ENCODE measurements at regions not wholly inside any gene's neighbourhood (a gene's known extent, or its start where the extent isn't known, plus 50 kb on each side); places are given as distances from the start of the nearest gene placed in this dataset.
"Not testable (repeated sequence)": the region's sequence is repeated elsewhere in the genome, so short reads cannot be mapped to it uniquely, and the experiment has no call there.

GRCh38 chr6:16947375-16948015 is 154.4 kb upstream of the STMND1 start:
- peak; percentile 6 for DNase-seq

- no peak for DNase-seq
These were observed 157.3 kb upstream of the STMND1 start for GRCh38 chr6:16944596-16944995.

- no peak for DNase-seq
These were observed 162.0 kb upstream of the STMND1 start for GRCh38 chr6:16939839-16940238.

GRCh38 chr6:16939351-16939750 is 162.5 kb upstream of the STMND1 start:
- no peak for DNase-seq

GRCh38 chr6:16936893-16937292 is 165.0 kb upstream of the STMND1 start:
- no peak for DNase-seq

- no peak for DNase-seq
These were observed 167.9 kb upstream of the STMND1 start for GRCh38 chr6:16933961-16934360.

- no peak for DNase-seq
These were observed 168.3 kb upstream of the STMND1 start for GRCh38 chr6:16933532-16933931.

GRCh38 chr6:16932920-16933319 is 168.9 kb upstream of the STMND1 start:
- DNase-seq: no peak

- not testable (repeated sequence) for DNase-seq
These were observed 169.8 kb upstream of the ATXN1 start for GRCh38 chr6:16931079-16931478.

GRCh38 chr6:16930432-16930831 is 169.2 kb upstream of the ATXN1 start:
- DNase-seq: no peak

- DNase-seq: no peak
These were observed 168.5 kb upstream of the ATXN1 start for GRCh38 chr6:16929809-16930208.

GRCh38 chr6:16928387-16928786 is 167.1 kb upstream of the ATXN1 start:
- DNase-seq: no peak

GRCh38 chr6:16927205-16927604 is 165.9 kb upstream of the ATXN1 start:
- no peak for DNase-seq

- DNase-seq: no peak
These were observed 164.2 kb upstream of the ATXN1 start for GRCh38 chr6:16925461-16925860.

GRCh38 chr6:16922282-16922681 is 161.0 kb upstream of the ATXN1 start:
- no peak for DNase-seq

- no peak for DNase-seq
These were observed 160.3 kb upstream of the ATXN1 start for GRCh38 chr6:16921399-16922110.

- DNase-seq: no peak
These were observed 157.3 kb upstream of the ATXN1 start for GRCh38 chr6:16918586-16918985.

GRCh38 chr6:16914184-16914583 is 152.9 kb upstream of the ATXN1 start:
- DNase-seq: no peak

- no peak for DNase-seq
These were observed 151.5 kb upstream of the ATXN1 start for GRCh38 chr6:16912756-16913155.

- no peak for DNase-seq
These were observed 149.8 kb upstream of the ATXN1 start for GRCh38 chr6:16911088-16911487.

GRCh38 chr6:16909658-16910360 is 148.5 kb upstream of the ATXN1 start:
- no peak for DNase-seq

- DNase-seq: no peak
These were observed 146.7 kb upstream of the ATXN1 start for GRCh38 chr6:16907991-16908390.

- no peak for DNase-seq
These were observed 143.7 kb upstream of the ATXN1 start for GRCh38 chr6:16904957-16905356.

- DNase-seq: no peak
These were observed 142.2 kb upstream of the ATXN1 start for GRCh38 chr6:16903470-16903869.
